Caco-2 (cell line): ENCODE measurements at regions not wholly inside any gene's neighbourhood (a gene's known extent, or its start where the extent isn't known, plus 50 kb on each side); places are given as distances from the start of the nearest gene placed in this dataset.
"Not testable (repeated sequence)": the region's sequence is repeated elsewhere in the genome, so short reads cannot be mapped to it uniquely, and the experiment has no call there.

Source experiments
- BruUV-seq: library from RNA; stranded (reverse); fragments of 400-500 nt; replicated peaks from 2 replicates; lab custom pipeline; 2021; lab: Mats Ljungman, UMichigan
- CTCF ChIA-PET: fragments of 300-600 bp; sonication (Branson Sonifier 250); formaldehyde crosslinking; loops from one replicate; lab custom pipeline; 2022; ENCODE audit warnings: antibody characterized with exemption; lab: Charles Lee
- POLR2A ChIA-PET: fragments of 300-600 bp; sonication (Branson Sonifier 250); formaldehyde crosslinking; loops from one replicate; lab custom pipeline; 2022; ENCODE audit warnings: antibody characterized with exemption; lab: Charles Lee
- DNase-seq, 2 experiments: peaks; one replicate each; pipeline versions ENCODE4 v3.0.0 to v3.0.0-alpha.2; 2020 to 2022
- H3K27me3 ChIP-seq: replicated peaks from 2 replicates; pipeline ENCODE4 v1.6.0; 2011; ENCODE audit warnings: low read length; ENCODE audit not compliant: control insufficient read depth, insufficient read depth
- H3K36me3 ChIP-seq: 2 replicates; pipeline ENCODE4 v1.5.1; 2011; ENCODE audit warnings: low read length; ENCODE audit not compliant: control insufficient read depth, insufficient read depth
- H3K4me1 ChIP-seq: fragments of 250-450 bp; sonication (Bioruptor Pico); 2 replicates; pipeline ENCODE4 v1.5.1; 2020; ENCODE audit warnings: mild to moderate bottlenecking
- H3K4me3 ChIP-seq: 2 replicates; pipeline ENCODE4 v1.5.1; 2011; ENCODE audit warnings: low read depth, mild to moderate bottlenecking, control low read depth, low read length
- H3K9me3 ChIP-seq: fragments of 250-450 bp; sonication (Bioruptor Pico); 2 replicates; pipeline ENCODE4 v1.5.1; 2020; ENCODE audit warnings: mild to moderate bottlenecking, moderate library complexity
- H3K27ac Mint-ChIP-seq: one replicate; pipeline ENCODE4 v1.8.0; 2022; ENCODE audit warnings: mixed read lengths; ENCODE audit not compliant: unreplicated experiment
- H3K27me3 Mint-ChIP-seq: one replicate; pipeline ENCODE4 v1.8.0; 2022; ENCODE audit warnings: mixed read lengths; ENCODE audit not compliant: insufficient read depth, unreplicated experiment
- H3K36me3 Mint-ChIP-seq: one replicate; pipeline ENCODE4 v1.8.0; 2022; ENCODE audit warnings: mild to moderate bottlenecking, mixed read lengths; ENCODE audit not compliant: insufficient read depth, unreplicated experiment
- H3K4me1 Mint-ChIP-seq: one replicate; pipeline ENCODE4 v1.8.0; 2022; ENCODE audit warnings: low read depth, mixed read lengths; ENCODE audit not compliant: unreplicated experiment
- H3K4me3 Mint-ChIP-seq: one replicate; pipeline ENCODE4 v1.8.0; 2022; ENCODE audit warnings: mild to moderate bottlenecking, moderate library complexity, mixed read lengths; ENCODE audit not compliant: unreplicated experiment
- H3K9me3 Mint-ChIP-seq: one replicate; pipeline ENCODE4 v1.8.0; 2022; ENCODE audit warnings: mixed read lengths; ENCODE audit not compliant: unreplicated experiment
- CTCF ChIP-seq, 2 experiments: fragments of 200-600 bp in 1 of 2; IDR thresholded peaks; 1 replicate in 1 of 2; 2 replicates in 1 of 2; pipeline versions ENCODE4 v1.5.1 to v1.8.0; 2011 to 2022; ENCODE audit warnings: antibody characterized with exemption in 1 of 2, control low read depth in 1 of 2, inconsistent platforms in 1 of 2, low read depth in 1 of 2, low read length in 1 of 2, mild to moderate bottlenecking in 1 of 2, moderate library complexity in 1 of 2; ENCODE audit not compliant: insufficient read depth in 1 of 2, severe bottlenecking in 1 of 2, unreplicated experiment in 1 of 2
- intact Hi-C: fragments of 100-400 bp; cut with micrococcal nuclease; formaldehyde crosslinking; loops from one replicate; pipeline ENCODE4 v1.10.0; 2022; ENCODE audit not compliant: unreplicated experiment

- no peak overlapping the region for H3K4me3 Mint-ChIP-seq
- intact Hi-C loops = no loop called here
Measured at GRCh38 chr3:173289072-173289471, 108.5 kb upstream of the NLGN1 start.

GRCh38 chr3:173287361-173287760 lies 110.2 kb upstream of the NLGN1 start:
- BruUV-seq = no TSS peak
- no peak overlapping the region for H3K27ac Mint-ChIP-seq
- Histone ChIP-seq H3K36me3 (no peaks in the 10 kb centered on the region), H3K4me3 (no peak overlapping the region), H3K9me3 (no peaks in the 10 kb centered on the region), H3K27me3 (no peaks in the 10 kb centered on the region), H3K4me1 (peaks cover 8% of the 10 kb centered on the region; the same call in 1 of the 2 replicates)
- ChIA-PET CTCF (no interaction called here), POLR2A (no interaction called here)
- TF ChIP-seq CTCF (IDR thresholded peaks at IDR 0.05; ENCODE audit: insufficient read depth in 1 of 2, low read depth in 1 of 2, low read length in 1 of 2, severe bottlenecking in 1 of 2, unreplicated experiment in 1 of 2) = no peak
- H3K4me3 Mint-ChIP-seq = no peak overlapping the region
- H3K36me3 Mint-ChIP-seq = no peaks in the 10 kb centered on the region
- no peak for DNase-seq
- H3K4me1 Mint-ChIP-seq = no peaks in the 10 kb centered on the region
- H3K27me3 Mint-ChIP-seq = no peaks in the 10 kb centered on the region
- no peaks in the 10 kb centered on the region for H3K9me3 Mint-ChIP-seq
- intact Hi-C loops = no loop called here

More at GRCh38 chr3:173289072-173289471, 108.5 kb upstream of the NLGN1 start:
- POLR2A ChIA-PET = no interaction called here
- no peak for TF ChIP-seq CTCF (IDR thresholded peaks at IDR 0.05; ENCODE audit: insufficient read depth in 1 of 2, low read depth in 1 of 2, low read length in 1 of 2, severe bottlenecking in 1 of 2, unreplicated experiment in 1 of 2)
- Mint-ChIP-seq H3K9me3 (no peaks in the 10 kb centered on the region), H3K27me3 (no peaks in the 10 kb centered on the region), H3K36me3 (no peaks in the 10 kb centered on the region), H3K27ac (no peak overlapping the region), H3K4me1 (no peaks in the 10 kb centered on the region)
- no peak for DNase-seq
- CTCF ChIA-PET = no interaction called here
- peaks cover 8% of the 10 kb centered on the region; the same call in 1 of the 2 replicates for H3K4me1 ChIP-seq
- BruUV-seq = no TSS peak
- no peak overlapping the region for H3K4me3 ChIP-seq
- H3K36me3 ChIP-seq = no peaks in the 10 kb centered on the region
- no peaks in the 10 kb centered on the region for H3K27me3 ChIP-seq
- H3K9me3 ChIP-seq = no peaks in the 10 kb centered on the region

- H3K4me3 ChIP-seq, H3K9me3 ChIP-seq, H3K4me1 Mint-ChIP-seq, H3K36me3 ChIP-seq, H3K27me3 ChIP-seq, intact Hi-C loops, H3K4me1 ChIP-seq, CTCF ChIA-PET, DNase-seq, H3K9me3 Mint-ChIP-seq, BruUV-seq, H3K27ac Mint-ChIP-seq, H3K27me3 Mint-ChIP-seq, H3K36me3 Mint-ChIP-seq, H3K4me3 Mint-ChIP-seq, POLR2A ChIA-PET: not testable (repeated sequence)
Measured at GRCh38 chr3:173286507-173286906, 111.0 kb upstream of the NLGN1 start.

GRCh38 chr3:173284301-173284700 lies 113.2 kb upstream of the NLGN1 start:
- Mint-ChIP-seq H3K27ac (no peak overlapping the region), H3K9me3 (no peaks in the 10 kb centered on the region), H3K4me3 (no peak overlapping the region), H3K4me1 (no peaks in the 10 kb centered on the region), H3K36me3 (no peaks in the 10 kb centered on the region), H3K27me3 (no peaks in the 10 kb centered on the region)
- intact Hi-C loops = no loop called here
- CTCF ChIA-PET = no interaction called here
- H3K4me1 ChIP-seq = peaks cover 5% of the 10 kb centered on the region; the same call in 1 of the 2 replicates
- BruUV-seq = no TSS peak
- no peaks in the 10 kb centered on the region for H3K36me3 ChIP-seq
- no peak overlapping the region for H3K4me3 ChIP-seq
- H3K9me3 ChIP-seq = no peaks in the 10 kb centered on the region
- no peak for DNase-seq
- POLR2A ChIA-PET = no interaction called here
- H3K27me3 ChIP-seq = no peaks in the 10 kb centered on the region
- TF ChIP-seq CTCF (IDR thresholded peaks at IDR 0.05; ENCODE audit: insufficient read depth in 1 of 2, low read depth in 1 of 2, low read length in 1 of 2, severe bottlenecking in 1 of 2, unreplicated experiment in 1 of 2) = no peak
